ENCODE measurements at regions not wholly inside any gene's neighbourhood (a gene's known extent, or its start where the extent isn't known, plus 50 kb on each side); places are given as distances from the start of the nearest gene placed in this dataset.

GRCh38 chr2:15798701-15799431, 141.5 kb upstream of the MYCN start:
- H3K27ac ChIP-seq (ENCODE audit: low read depth, low read length), result no peak overlapping the region
- H3K27me3 ChIP-seq (ENCODE audit: control insufficient read depth, insufficient read depth, low read length), result no peaks in the 10 kb centered on the region
- H3K4me3 ChIP-seq (ENCODE audit: low read depth, low read length), result no peak overlapping the region
- POLR2A ChIA-PET, result no interaction called here
- TF ChIP-seq, protein P1, sequence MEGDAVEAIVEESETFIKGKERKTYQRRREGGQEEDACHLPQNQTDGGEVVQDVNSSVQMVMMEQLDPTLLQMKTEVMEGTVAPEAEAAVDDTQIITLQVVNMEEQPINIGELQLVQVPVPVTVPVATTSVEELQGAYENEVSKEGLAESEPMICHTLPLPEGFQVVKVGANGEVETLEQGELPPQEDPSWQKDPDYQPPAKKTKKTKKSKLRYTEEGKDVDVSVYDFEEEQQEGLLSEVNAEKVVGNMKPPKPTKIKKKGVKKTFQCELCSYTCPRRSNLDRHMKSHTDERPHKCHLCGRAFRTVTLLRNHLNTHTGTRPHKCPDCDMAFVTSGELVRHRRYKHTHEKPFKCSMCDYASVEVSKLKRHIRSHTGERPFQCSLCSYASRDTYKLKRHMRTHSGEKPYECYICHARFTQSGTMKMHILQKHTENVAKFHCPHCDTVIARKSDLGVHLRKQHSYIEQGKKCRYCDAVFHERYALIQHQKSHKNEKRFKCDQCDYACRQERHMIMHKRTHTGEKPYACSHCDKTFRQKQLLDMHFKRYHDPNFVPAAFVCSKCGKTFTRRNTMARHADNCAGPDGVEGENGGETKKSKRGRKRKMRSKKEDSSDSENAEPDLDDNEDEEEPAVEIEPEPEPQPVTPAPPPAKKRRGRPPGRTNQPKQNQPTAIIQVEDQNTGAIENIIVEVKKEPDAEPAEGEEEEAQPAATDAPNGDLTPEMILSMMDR (IDR thresholded peaks at IDR 0.05; ENCODE audit: low read depth, low read length), result no peak
- CTCF ChIA-PET, result no interaction called here
- DNase-seq (ENCODE audit: low read depth, low spot score), result no peak
- peaks cover 33% of the 10 kb centered on the region for H3K9me3 ChIP-seq (ENCODE audit: control insufficient read depth, insufficient read depth, low read length)

DNA sequence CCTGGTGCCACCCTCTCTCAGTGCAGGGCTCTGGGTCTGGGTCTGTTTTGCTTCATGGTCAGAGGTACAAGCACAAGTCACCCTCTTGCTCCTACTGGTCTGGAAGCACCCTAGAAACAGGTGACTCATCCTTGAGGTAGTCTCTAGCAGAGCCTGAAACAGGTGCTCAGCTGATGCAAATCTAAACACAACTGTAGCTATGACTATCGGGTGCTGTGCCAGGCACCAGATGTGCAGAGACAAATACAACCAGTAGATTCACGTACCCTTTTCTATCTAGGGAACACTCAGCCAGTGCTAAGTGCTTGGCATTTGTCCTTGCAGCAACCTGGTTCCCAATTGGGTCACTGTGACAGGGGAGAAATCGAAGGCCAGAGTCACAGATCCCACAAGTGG, 140.9 kb upstream of the MYCN start:
- DNase-seq (ENCODE audit: low read depth, low spot score), result no peak
- CTCF ChIA-PET, result no interaction called here
- peaks cover 33% of the 10 kb centered on the region for H3K9me3 ChIP-seq (ENCODE audit: control insufficient read depth, insufficient read depth, low read length)
- TF ChIP-seq, protein P1 (IDR thresholded peaks at IDR 0.05; ENCODE audit: low read depth, low read length), result no peak
- POLR2A ChIA-PET, result no interaction called here
- H3K4me3 ChIP-seq (ENCODE audit: low read depth, low read length), result no peak overlapping the region
- no peaks in the 10 kb centered on the region for H3K27me3 ChIP-seq (ENCODE audit: control insufficient read depth, insufficient read depth, low read length)
- H3K27ac ChIP-seq (ENCODE audit: low read depth, low read length), result no peak overlapping the region

GRCh38 chr2:15800495-15801329, 139.6 kb upstream of the MYCN start:
- no peak overlapping the region for H3K4me3 ChIP-seq (ENCODE audit: low read depth, low read length)
- TF ChIP-seq, protein P1 (IDR thresholded peaks at IDR 0.05; ENCODE audit: low read depth, low read length), result no peak
- DNase-seq (ENCODE audit: low read depth, low spot score), result no peak
- no peaks in the 10 kb centered on the region for H3K27me3 ChIP-seq (ENCODE audit: control insufficient read depth, insufficient read depth, low read length)
- CTCF ChIA-PET, result no interaction called here
- POLR2A ChIA-PET, result no interaction called here
- no peak overlapping the region for H3K27ac ChIP-seq (ENCODE audit: low read depth, low read length)
- H3K9me3 ChIP-seq (ENCODE audit: control insufficient read depth, insufficient read depth, low read length), result peaks cover 33% of the 10 kb centered on the region

DNA sequence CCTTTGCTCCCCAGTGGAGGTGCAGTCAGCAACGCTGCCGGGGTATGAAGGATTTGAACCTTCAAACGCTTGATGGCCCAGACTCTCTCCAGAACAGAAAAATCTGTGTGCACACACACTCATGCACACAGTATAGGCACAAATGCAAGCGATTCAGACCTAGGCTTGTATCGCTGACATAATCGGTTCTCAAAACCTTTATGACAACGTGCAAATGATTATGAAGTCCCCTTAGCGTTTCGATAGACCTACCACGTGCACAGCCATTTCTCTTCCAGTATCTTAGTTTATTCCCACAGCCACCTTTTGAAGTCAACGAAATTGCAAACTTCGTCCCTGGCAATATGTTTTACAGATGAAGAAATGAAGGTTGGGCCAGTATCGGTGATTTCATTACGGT, 138.9 kb upstream of the MYCN start:
- Histone ChIP-seq H3K27ac (ENCODE audit: low read depth, low read length) (no peak overlapping the region), H3K9me3 (ENCODE audit: control insufficient read depth, insufficient read depth, low read length) (peaks cover 38% of the 10 kb centered on the region), H3K4me3 (ENCODE audit: low read depth, low read length) (no peak overlapping the region), H3K27me3 (ENCODE audit: control insufficient read depth, insufficient read depth, low read length) (no peaks in the 10 kb centered on the region)
- no peak for DNase-seq (ENCODE audit: low read depth, low spot score)
- POLR2A ChIA-PET, result no interaction called here
- CTCF ChIA-PET, result no interaction called here
- TF ChIP-seq, protein P1 (IDR thresholded peaks at IDR 0.05; ENCODE audit: low read depth, low read length), result no peak

- Histone ChIP-seq H3K27ac (ENCODE audit: low read depth, low read length) (no peak overlapping the region), H3K9me3 (ENCODE audit: control insufficient read depth, insufficient read depth, low read length) (peaks cover 42% of the 10 kb centered on the region), H3K27me3 (ENCODE audit: control insufficient read depth, insufficient read depth, low read length) (no peaks in the 10 kb centered on the region), H3K4me3 (ENCODE audit: low read depth, low read length) (no peak overlapping the region)
- CTCF ChIA-PET, result no interaction called here
- POLR2A ChIA-PET, result no interaction called here
- TF ChIP-seq, protein P1 (IDR thresholded peaks at IDR 0.05; ENCODE audit: low read depth, low read length), result no peak
- no peak for DNase-seq (ENCODE audit: low read depth, low spot score)
These were observed 138.4 kb upstream of the MYCN start for GRCh38 chr2:15801904-15802303.

Measured in AG04450 (cell line).